ENCODE measurements at regions not wholly inside any gene's neighbourhood (a gene's known extent, or its start where the extent isn't known, plus 50 kb on each side); places are given as distances from the start of the nearest gene placed in this dataset.

GRCh38 chr3:159924411-159924810 lies 64.2 kb upstream of the IL12A start:
- no peak for TF ChIP-seq POLR2A (IDR thresholded peaks at IDR 0.05)
- no peak for TF ChIP-seq CTCF (IDR thresholded peaks at IDR 0.05 in 8 of 11, conservative IDR thresholded peaks at IDR 0.05 in 3 of 11)

All from spleen (tissue), 7 donors.